ENCODE measurements at regions not wholly inside any gene's neighbourhood (a gene's known extent, or its start where the extent isn't known, plus 50 kb on each side); places are given as distances from the start of the nearest gene placed in this dataset.

DNA sequence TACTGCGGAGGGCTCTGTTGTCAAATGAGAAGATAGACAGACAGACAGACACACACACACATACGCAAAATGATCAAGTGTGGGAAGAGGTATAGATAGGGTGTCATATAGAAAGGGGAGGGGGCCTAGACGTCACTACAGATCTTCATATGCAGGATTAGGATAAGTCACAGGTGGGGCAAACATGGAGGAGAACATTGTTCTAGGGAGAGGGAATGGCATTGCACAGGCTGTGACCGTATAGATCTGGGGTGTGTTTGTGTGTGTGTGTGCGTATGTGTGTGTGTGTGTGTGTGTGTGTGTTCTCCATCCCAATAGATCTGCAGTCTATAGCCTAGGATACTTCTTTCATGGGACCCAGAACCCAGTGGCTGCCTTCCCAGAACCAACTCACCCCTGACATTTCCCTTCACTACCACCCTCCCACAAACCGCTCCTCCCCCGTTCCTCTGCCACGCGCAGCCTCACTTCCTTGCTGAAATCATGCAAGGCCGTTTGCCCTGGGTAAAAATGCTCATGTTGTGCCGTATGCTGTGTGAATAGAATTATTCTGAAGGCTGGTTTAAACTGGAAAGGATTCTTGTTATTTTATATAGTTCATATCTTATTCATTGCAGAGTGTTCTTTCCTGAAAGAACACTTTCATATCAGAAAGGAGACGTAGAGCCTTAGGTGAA, 50.5 kb upstream of the CCL1 start:
- no peak for DNase-seq

DNA sequence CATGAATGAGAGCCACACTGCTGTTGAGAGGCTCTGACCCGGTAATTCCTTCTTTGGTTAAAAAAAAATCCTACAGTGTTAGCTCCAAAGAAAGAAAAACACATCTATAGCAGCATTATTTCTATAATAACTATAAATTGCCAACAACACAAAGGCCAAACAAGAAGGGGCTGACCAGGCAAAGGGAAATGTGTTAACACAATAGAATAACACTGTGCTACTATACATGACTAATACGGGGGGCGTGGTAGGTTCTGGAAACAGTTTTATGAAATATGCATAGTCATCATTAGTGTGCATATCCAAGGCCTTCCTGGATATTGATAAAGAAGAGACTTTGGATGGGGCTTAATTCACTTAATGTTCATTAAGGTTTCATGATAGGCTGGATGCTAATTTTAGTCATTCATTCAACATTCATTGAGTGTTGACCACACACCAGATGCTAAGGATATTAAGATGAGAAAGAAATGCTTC, 50.0 kb upstream of the CCL1 start:
- DNase-seq: no peak

Measured in CD4-positive, alpha-beta T cell treated with Interleukin-17A for 4 hours (primary cell).